H7 (cell line): ENCODE measurements at regions not wholly inside any gene's neighbourhood (a gene's known extent, or its start where the extent isn't known, plus 50 kb on each side); places are given as distances from the start of the nearest gene placed in this dataset.

ENCODE experiments used
- DNase-seq: peaks from one replicate; pipeline ENCODE4 v3.0.0; 2012
- H3K27me3 ChIP-seq: 2 replicates; pipeline ENCODE4 v1.6.0; 2011; ENCODE audit warnings: mild to moderate bottlenecking, low read length; ENCODE audit not compliant: control insufficient read depth, insufficient read depth
- H3K36me3 ChIP-seq: replicated peaks from 2 replicates; pipeline ENCODE4 v1.5.1; 2011; ENCODE audit warnings: low read length; ENCODE audit not compliant: control insufficient read depth, insufficient read depth
- H3K4me3 ChIP-seq: 2 replicates; pipeline ENCODE4 v1.5.1; 2011; ENCODE audit warnings: low read depth, mild to moderate bottlenecking, control low read depth, low read length, moderate library complexity; ENCODE audit not compliant: insufficient read depth

DNA sequence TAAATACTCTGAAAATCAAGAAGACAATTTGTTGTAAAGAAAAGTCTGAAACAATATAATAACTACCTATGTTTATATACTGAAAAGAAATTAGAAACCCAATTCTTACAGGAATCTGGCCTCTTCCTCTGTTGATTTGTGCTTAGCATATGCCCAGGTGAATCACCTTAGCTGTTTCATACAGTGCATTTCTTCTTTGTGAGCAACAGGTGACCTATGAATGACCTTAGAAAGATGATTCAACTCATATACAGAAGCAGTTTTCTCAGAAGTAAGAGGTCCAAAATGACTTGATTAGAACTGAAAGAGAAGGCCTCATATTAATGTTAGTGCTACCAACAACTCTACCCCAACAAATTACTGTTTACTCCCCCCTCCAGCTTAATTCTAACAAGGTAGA, 419.5 kb upstream of the ID4 start:
- DNase-seq: no peak
- Histone ChIP-seq H3K27me3 (no peaks in the 10 kb centered on the region), H3K36me3 (no peaks in the 10 kb centered on the region), H3K4me3 (no peak overlapping the region)

DNA sequence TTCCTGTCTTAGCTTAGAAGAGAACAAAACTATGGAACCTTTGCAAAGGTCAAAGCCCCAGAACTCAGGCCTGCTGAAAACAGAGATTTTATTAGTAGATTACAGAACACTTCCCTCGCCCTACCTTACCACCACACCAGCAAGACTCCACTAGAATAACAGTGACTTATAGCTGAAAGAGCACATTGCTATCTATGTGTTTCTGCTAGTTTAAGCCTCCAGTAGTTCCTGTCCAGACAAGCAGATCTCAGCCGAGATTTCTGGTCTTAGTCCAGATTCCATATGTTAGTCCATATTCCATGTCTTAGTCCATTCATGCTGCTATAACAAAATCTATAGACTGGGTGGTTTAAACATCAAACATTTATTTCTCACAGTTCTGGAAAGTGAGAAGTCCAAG, 412.3 kb upstream of the ID4 start:
- no peak for DNase-seq
- no peaks in the 10 kb centered on the region for H3K36me3 ChIP-seq
- no peak overlapping the region for H3K4me3 ChIP-seq
- no peaks in the 10 kb centered on the region for H3K27me3 ChIP-seq

DNA sequence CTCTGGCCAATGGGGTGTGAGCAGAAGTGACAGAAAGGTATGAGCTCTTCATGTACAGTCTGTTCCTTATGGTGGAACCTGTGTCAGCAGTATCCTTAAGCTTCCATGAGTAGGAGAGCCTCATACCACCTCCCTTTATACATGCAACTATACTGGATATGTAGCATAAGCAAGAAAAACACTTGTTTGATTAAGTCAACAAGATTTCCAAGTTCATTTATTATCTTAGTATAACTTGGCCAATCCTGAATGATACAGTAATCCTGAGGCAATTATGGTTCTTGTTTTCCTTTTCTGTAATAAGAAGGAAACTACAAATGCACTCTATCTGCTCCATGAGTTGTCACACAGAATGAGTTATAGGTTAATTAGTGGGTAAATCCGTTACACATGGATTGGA, 409.6 kb upstream of the ID4 start:
- Histone ChIP-seq H3K36me3 (no peaks in the 10 kb centered on the region), H3K27me3 (no peaks in the 10 kb centered on the region), H3K4me3 (no peak overlapping the region)
- no peak for DNase-seq

DNA sequence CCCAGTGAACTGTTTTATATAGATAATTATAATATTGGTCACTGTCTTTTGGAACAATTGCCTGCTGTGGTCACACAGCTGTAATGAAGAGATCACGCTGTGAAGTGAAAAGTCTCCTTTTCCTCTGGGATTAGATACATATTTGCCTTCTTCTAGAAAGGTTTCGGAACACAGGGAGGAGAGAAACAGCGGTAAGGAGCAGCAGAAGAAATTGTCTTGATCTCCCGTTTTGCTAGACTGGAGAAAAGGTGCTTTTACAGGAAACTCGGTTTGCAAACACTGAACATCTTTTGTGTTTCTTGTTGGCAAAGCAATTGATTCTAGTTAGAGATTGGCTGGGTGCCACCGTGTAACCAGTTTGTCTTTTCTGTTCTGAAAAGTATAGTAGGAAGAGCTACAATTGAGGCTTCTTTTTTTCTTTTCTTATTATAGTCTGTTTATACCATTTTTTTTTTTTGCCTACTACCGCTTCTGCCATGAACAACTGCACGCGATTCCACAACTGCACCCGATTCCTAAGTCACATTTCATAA, 404.1 kb upstream of the ID4 start:
- Histone ChIP-seq H3K36me3 (no peaks in the 10 kb centered on the region), H3K27me3 (no peaks in the 10 kb centered on the region), H3K4me3 (no peak overlapping the region)
- DNase-seq: no peak

DNA sequence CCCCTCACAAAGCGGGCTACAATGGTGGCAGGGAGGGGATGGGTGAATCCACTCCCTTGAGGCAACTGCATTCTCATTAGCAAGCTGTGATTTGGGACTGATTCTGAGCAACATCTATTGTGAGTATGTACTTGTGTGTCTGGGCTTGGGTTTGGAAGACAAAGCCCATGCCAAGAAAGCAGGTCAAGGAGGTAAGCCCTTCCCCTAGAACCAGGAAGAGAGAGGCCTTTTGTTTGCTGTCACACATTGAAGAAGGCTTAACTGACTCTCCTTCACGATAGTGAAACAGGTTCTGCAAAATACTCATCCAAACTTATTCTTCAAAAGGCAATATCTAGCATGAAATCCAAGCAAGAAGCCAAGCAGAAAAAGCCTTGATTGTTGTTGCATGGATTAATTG, 403.1 kb upstream of the ID4 start:
- Histone ChIP-seq H3K4me3 (no peak overlapping the region), H3K36me3 (no peaks in the 10 kb centered on the region), H3K27me3 (no peaks in the 10 kb centered on the region)
- no peak for DNase-seq

DNA sequence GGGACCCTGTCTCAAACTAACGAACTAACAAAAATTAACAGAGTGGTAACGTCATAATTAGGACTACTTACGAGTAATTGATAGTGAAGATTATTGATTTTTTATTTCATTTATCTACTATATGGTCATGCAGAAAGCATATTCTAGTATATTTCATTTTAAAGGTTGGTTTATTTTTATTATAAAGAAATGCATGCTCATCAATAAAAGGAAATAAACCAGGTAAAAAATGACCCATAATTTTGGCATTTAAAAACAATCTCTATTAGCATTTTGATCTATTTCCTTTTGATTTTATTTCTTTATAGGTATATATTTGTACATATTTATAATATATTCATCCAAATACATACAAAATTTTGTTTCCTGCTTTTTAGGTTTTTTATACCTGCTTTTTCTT, 401.4 kb upstream of the ID4 start:
- no peak overlapping the region for H3K4me3 ChIP-seq
- H3K36me3 ChIP-seq: no peaks in the 10 kb centered on the region
- DNase-seq: no peak
- H3K27me3 ChIP-seq: no peaks in the 10 kb centered on the region

DNA sequence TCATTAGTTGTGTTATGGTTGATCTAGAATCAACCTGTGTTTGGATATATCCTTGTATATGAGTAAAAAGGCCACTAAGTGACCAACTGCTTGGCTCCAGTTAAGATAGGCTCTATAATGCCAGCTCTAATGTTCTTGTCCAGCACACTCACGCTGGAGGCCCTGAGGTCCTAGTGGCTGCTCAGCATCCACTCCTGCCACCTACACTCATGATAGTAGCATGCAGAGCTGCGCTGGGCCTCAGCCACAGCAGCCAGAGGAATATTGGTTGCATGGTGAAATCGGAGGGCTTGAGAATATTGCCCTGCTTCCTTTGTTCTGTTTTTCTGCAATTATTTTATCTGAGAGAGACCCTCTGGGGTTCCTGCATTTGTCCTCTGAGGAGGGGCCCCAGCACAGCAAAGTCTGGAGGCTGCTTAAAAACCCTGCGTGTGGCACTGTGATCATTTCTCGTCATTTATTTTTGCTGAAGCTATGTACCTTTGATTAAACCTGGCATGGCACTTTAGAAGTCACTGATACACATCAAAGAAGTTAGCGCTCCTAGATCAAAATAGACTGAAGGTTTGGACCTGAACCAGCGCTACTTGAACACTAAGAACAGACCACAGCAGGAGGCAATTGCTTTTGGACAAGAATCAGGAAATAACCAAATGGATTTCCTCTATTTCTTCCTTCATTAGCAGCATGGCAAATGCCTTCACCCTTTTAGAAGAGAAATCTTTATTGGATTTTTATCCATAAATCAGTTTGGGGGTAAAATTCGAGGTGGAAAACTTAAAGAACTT, 398.4 kb upstream of the ID4 start:
- H3K27me3 ChIP-seq: no peaks in the 10 kb centered on the region
- H3K4me3 ChIP-seq: no peak overlapping the region
- no peak for DNase-seq
- no peaks in the 10 kb centered on the region for H3K36me3 ChIP-seq

DNA sequence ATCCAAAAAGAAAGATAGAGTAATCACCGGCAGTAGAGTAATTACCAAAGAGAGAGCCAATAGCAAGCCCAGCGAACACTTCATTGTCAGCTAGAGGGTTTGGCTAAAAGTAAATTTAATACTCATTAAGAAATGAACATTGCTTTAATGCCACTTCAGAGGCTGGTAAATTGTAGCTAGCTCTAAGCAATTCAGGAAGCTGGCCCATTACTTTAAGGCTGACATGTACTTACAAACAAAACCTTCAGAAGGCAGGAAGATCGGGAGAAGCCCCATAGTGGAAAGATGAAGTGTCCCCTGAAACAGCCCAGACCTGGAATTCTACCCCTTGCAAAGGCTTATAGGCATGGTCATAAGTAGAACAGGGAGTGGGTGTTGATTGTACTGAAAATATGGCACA, 396.6 kb upstream of the ID4 start:
- Histone ChIP-seq H3K36me3 (no peaks in the 10 kb centered on the region), H3K4me3 (no peak overlapping the region), H3K27me3 (no peaks in the 10 kb centered on the region)
- no peak for DNase-seq

DNA sequence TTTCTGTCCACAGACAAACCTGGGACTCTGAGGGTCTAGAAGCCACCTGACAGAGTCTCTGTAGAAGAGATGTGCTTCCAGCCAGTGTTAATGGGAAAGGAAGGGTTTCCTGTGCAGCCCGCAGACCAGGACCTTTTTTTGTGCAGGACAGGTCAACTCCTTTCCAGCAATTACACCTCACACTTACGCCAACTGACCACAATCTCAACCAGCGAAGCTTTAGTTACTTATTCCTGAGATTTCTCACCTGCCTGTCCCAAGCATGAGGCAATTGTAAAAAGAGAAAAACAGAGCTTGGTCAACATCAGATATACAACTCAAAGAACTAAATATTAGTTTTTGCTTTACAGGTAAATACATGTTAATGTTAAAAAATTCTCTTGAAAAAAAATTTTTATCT, 393.8 kb upstream of the ID4 start:
- no peak overlapping the region for H3K4me3 ChIP-seq
- H3K27me3 ChIP-seq: no peaks in the 10 kb centered on the region
- DNase-seq: no peak
- no peaks in the 10 kb centered on the region for H3K36me3 ChIP-seq

DNA sequence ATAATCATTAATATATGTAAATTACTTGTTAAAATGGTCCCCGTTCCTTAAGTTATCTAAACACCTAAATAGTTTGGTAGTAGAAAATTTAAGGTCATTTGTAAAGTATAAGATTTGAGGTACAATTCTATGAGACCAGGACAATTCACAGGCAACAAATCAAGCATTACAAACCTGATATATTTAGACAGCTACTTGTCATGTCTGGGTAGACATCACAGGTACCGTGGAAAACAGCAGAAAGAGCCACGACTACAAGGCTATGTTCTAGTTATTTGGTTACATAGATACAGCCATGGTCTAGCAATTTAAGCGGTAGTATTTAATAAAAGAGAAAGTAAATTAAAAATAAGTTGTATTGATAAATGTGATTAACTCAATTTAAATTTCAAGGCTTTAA, 393.1 kb upstream of the ID4 start:
- no peak for DNase-seq
- Histone ChIP-seq H3K4me3 (no peak overlapping the region), H3K36me3 (no peaks in the 10 kb centered on the region), H3K27me3 (no peaks in the 10 kb centered on the region)

DNA sequence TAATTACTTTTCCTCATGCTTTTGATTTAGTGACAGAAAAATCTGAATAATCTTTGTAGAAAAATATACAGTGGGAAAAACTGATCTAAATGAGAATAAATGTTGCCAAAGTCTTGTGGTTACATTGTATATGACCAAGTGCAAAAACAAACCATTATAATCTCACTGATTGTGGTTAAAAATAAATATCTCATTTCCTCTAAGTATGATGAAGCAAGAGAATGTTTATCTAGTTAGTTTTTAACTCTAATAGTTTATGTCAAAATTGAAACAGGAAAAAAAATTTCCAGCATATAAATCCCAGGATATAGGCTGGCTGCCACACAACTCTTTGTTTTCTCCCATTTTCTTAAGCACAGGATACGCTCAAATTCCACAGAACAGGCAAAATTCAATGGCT, 392.7 kb upstream of the ID4 start:
- DNase-seq: no peak
- no peak overlapping the region for H3K4me3 ChIP-seq
- H3K36me3 ChIP-seq: no peaks in the 10 kb centered on the region
- H3K27me3 ChIP-seq: no peaks in the 10 kb centered on the region

DNA sequence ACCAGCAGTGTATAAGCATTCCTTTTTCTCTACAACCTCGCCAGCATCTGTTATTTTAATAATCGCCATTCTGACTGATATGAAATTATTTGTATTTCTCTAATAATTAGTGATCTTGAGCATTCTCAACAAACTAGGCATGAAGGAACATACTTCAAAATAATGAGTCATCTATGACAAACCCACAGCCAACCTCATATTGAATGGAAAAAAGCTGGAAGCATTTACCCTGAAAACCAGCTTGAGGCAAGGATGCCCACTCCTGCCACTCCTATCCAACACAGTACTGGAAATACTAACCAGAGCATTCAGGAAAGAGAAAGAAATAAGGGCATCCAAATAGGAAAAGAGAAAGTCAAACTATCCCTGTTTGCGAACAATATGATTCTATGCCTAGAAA, 390.6 kb upstream of the ID4 start:
- no peaks in the 10 kb centered on the region for H3K36me3 ChIP-seq

DNA sequence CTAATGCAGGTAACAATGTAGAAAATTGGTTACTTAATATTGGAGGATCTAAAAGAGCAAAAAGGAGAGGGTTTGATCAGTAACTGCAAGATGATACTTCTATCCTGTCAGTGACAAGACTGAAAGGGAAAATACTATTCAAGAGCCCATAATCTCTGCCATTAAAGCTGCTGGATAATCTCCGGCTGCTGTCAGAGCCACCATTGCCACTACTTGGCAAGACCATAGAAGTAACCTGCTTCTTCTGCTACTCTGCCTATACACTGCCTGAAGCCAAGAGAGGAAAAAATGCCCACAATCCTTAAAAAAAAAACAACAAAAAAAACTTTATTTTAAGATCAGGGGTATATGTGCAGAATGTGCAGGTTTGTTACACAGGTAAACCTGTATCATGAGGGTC, 386.5 kb upstream of the ID4 start:
- DNase-seq: no peak
- no peaks in the 10 kb centered on the region for H3K27me3 ChIP-seq
- no peaks in the 10 kb centered on the region for H3K36me3 ChIP-seq
- no peak overlapping the region for H3K4me3 ChIP-seq

More for the DNA sequence above, 390.6 kb upstream of the ID4 start:
- no peak for DNase-seq
- Histone ChIP-seq H3K27me3 (no peaks in the 10 kb centered on the region), H3K4me3 (no peak overlapping the region)

DNA sequence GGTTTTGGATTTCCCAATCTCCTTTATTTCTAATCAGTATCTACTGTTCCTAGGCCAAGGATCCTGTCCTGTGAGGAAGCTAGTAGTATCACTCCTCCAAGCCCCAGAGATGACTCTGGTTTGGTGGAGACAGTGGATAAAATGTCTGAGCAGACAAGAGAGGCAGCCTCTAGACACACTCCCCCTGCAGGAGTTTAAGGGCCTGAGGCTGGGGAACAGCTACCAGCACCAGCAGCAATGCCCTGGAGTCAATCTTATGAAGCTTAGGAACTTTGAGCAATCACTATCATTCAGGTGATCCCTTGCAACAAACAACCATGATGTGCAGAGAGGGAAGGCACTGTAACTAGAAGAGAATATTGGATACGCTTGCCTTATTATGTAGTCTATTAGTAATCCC, 384.7 kb upstream of the ID4 start:
- DNase-seq: peak; percentile 42
- H3K36me3 ChIP-seq: no peaks in the 10 kb centered on the region
- H3K4me3 ChIP-seq: no peak overlapping the region
- no peaks in the 10 kb centered on the region for H3K27me3 ChIP-seq

DNA sequence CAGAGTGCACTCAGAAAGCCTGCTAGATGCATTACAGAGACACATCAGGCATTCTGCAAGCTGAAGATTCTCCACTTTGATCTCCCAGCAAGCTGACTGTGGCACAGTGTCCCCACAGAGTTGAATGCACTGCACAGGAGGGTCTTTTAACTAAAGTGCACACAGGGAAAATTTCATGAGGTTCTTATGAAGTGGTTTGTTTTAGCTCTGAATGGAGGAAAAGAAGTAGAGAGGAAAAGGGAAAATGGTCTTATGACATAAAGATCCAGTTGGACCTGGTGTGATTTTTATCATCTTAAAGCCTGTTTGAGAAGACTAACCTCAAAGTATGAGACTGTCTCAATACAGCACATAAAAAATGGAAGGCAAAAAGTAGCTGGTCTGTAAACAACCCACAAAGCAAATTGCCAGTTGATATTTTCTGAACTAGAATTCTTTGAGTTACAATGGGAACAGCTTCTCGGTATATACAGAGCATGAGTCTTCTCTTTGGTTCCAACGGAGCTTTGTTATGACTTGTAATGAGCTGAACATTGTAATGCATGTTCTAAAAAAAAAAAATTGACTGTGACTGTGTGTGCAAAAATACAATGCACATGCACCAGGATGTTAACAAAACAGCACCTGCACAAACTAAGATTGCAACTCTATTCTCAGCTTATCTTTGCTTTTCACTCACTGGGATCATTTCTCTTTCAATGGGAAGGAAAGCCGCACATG, 383.0 kb upstream of the ID4 start:
- Histone ChIP-seq H3K36me3 (no peaks in the 10 kb centered on the region), H3K4me3 (no peak overlapping the region), H3K27me3 (no peaks in the 10 kb centered on the region)
- DNase-seq: no peak
